ENCODE measurements at regions not wholly inside any gene's neighbourhood (a gene's known extent, or its start where the extent isn't known, plus 50 kb on each side); places are given as distances from the start of the nearest gene placed in this dataset.
"Not testable (repeated sequence)": the region's sequence is repeated elsewhere in the genome, so short reads cannot be mapped to it uniquely, and the experiment has no call there.

DNA sequence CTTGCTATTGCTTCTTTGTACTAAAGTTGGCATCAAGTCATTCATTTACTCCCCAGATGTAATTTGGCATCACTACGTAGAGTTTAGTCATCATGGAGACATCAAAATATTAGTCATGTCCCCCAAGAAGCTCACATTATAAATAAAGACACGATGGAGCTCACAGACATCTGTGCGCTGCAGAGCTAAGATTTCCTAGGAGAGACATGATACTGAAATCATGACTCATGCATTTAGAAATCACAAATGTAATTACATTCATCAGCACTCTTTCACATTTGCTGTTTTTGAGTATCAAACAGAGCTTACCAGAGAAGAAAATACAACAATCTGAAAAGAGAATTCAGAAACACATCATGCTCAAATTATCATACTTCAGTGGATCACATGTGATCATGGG is 169.8 kb downstream of the LRIG3 start:
- ATAC-seq (replicated peaks in 1 of 4): no peak
- DNase-seq: no peak
- Mint-ChIP-seq H3K4me3 (no peak overlapping the region), H3K36me3 (no peaks in the 10 kb centered on the region), H3K27ac (no peak overlapping the region), H3K9me3 (peaks cover 6 to 17% (median 13%) of the 10 kb centered on the region in 3 donors), H3K27me3 (no peaks in the 10 kb centered on the region), H3K4me1 (no peaks in the 10 kb centered on the region)
- Histone ChIP-seq H3K9me3 (no peaks in the 10 kb centered on the region), H3K27me3 (replicated peaks in 1 of 2; ENCODE audit: control insufficient read depth in 2 of 2, extremely low read depth in 1 of 2, insufficient read depth in 2 of 2, low read length in 1 of 2) (no peaks in the 10 kb centered on the region), H3K27ac (ENCODE audit: low read length) (no peak overlapping the region), H3K4me3 (ENCODE audit: control insufficient read depth in 1 of 2, extremely low read depth in 1 of 2, low read length in 1 of 2) (no peak overlapping the region), H3K36me3 (ENCODE audit: control insufficient read depth in 2 of 2, extremely low read depth in 1 of 2, insufficient read depth in 1 of 2, low read length in 1 of 2) (no peaks in the 10 kb centered on the region), H3K4me1 (ENCODE audit: control insufficient read depth in 1 of 2, extremely low read depth in 1 of 2, insufficient read depth in 2 of 2, low read length in 2 of 2) (no peaks in the 10 kb centered on the region)
- 100% methylated on average over 1 of the region's 3 CpGs for WGBS (ENCODE audit: insufficient coverage)
- POLR2A ChIA-PET: no interaction called here
- CTCF ChIA-PET: no interaction called here

DNA sequence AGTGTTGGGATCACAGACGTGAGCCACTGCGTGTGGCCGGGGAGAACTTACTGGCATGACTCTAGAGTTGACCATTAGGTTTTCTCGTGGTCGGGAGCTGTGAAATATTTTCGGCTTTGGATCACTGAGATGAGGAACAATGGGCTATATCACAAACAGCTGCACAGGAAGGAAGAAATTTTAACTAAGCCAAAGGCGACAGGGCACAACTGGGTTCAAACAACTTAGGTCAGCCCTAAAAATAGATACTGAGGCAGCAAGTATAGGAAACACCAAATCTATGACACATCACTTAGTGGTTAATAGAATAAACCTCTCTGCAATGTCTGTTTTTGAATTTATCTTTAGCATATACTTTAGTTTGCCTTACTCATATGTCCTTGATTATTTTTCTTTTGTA is 162.9 kb downstream of the LRIG3 start:
- POLR2A ChIA-PET: no interaction called here
- DNase-seq (no peak), ATAC-seq (replicated peaks in 1 of 4) (no peak)
- H3K36me3 ChIP-seq (ENCODE audit: control insufficient read depth in 2 of 2, extremely low read depth in 1 of 2, insufficient read depth in 1 of 2, low read length in 1 of 2): no peaks in the 10 kb centered on the region
- Mint-ChIP-seq H3K4me1 (no peaks in the 10 kb centered on the region), H3K4me3 (no peak overlapping the region), H3K9me3 (peaks cover 4 to 11% (median 7%) of the 10 kb centered on the region in 3 donors), H3K36me3 (no peaks in the 10 kb centered on the region), H3K27me3 (no peaks in the 10 kb centered on the region), H3K27ac (no peak overlapping the region)
- no peaks in the 10 kb centered on the region for H3K9me3 ChIP-seq
- CTCF ChIA-PET: no interaction called here
- WGBS (ENCODE audit: insufficient coverage): 51% methylated on average over 6 of the region's 7 CpGs
- no peaks in the 10 kb centered on the region for H3K27me3 ChIP-seq (replicated peaks in 1 of 2; ENCODE audit: control insufficient read depth in 2 of 2, extremely low read depth in 1 of 2, insufficient read depth in 2 of 2, low read length in 1 of 2)
- H3K4me3 ChIP-seq (ENCODE audit: control insufficient read depth in 1 of 2, extremely low read depth in 1 of 2, low read length in 1 of 2): no peak overlapping the region
- H3K4me1 ChIP-seq (ENCODE audit: control insufficient read depth in 1 of 2, extremely low read depth in 1 of 2, insufficient read depth in 2 of 2, low read length in 2 of 2): no peaks in the 10 kb centered on the region
- H3K27ac ChIP-seq (ENCODE audit: low read length): no peak overlapping the region

DNA sequence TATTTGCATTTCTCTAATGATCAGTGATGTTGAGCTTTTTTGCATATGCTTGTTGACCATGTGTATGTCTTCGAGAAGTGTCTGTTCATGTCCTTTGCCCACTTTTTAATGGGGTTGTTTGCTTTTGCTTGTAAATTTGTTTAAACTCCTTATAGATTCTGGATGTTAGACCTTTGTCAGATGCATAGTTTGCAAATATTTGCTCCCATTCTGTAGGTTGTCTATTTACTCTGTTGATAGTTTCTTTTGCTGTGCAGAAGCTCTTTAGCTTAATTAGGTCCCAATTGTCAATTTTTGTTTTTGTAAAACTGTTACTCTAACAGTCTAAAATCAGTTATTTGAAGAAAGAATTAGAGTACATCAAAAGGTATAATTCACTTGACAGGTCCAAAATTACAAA is 160.6 kb downstream of the LRIG3 start:
- H3K36me3 ChIP-seq (ENCODE audit: control insufficient read depth in 2 of 2, extremely low read depth in 1 of 2, insufficient read depth in 1 of 2, low read length in 1 of 2); H3K27me3 Mint-ChIP-seq; H3K9me3 ChIP-seq; H3K27me3 ChIP-seq (replicated peaks in 1 of 2; ENCODE audit: control insufficient read depth in 2 of 2, extremely low read depth in 1 of 2, insufficient read depth in 2 of 2, low read length in 1 of 2); DNase-seq; POLR2A ChIA-PET; H3K4me1 Mint-ChIP-seq; CTCF ChIA-PET; H3K4me1 ChIP-seq (ENCODE audit: control insufficient read depth in 1 of 2, extremely low read depth in 1 of 2, insufficient read depth in 2 of 2, low read length in 2 of 2); H3K27ac ChIP-seq (ENCODE audit: low read length); H3K27ac Mint-ChIP-seq; H3K36me3 Mint-ChIP-seq; H3K4me3 Mint-ChIP-seq; H3K9me3 Mint-ChIP-seq; H3K4me3 ChIP-seq (ENCODE audit: control insufficient read depth in 1 of 2, extremely low read depth in 1 of 2, low read length in 1 of 2); ATAC-seq (replicated peaks in 1 of 4): not testable (repeated sequence)
- no CpG with 5 or more reads among the region's 1 CpG for WGBS (ENCODE audit: insufficient coverage)

DNA sequence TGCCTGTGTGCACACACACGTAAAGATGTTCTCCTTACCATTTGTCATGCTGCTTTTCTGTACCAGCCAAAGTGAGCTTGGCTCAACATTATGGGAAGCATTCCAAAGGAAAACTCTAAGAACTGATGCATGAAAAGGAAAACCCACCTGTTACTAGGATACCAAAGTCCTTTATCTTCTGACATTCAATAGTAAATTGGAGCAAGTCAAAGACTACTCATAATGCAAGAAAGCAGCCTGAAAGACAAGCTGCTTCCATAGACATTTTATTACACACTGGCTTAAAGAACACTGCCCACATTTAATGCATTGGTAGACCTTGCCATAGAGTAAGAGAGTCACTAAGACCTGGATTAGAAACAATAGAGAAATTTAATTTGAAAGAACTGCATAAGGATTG is 159.0 kb downstream of the LRIG3 start:
- Mint-ChIP-seq H3K27ac (no peak overlapping the region), H3K4me3 (no peak overlapping the region), H3K36me3 (no peaks in the 10 kb centered on the region), H3K9me3 (peaks cover 4 to 11% (median 9%) of the 10 kb centered on the region in 3 donors), H3K27me3 (no peaks in the 10 kb centered on the region), H3K4me1 (no peaks in the 10 kb centered on the region)
- Histone ChIP-seq H3K27ac (ENCODE audit: low read length) (no peak overlapping the region), H3K27me3 (replicated peaks in 1 of 2; ENCODE audit: control insufficient read depth in 2 of 2, extremely low read depth in 1 of 2, insufficient read depth in 2 of 2, low read length in 1 of 2) (no peaks in the 10 kb centered on the region), H3K4me3 (ENCODE audit: control insufficient read depth in 1 of 2, extremely low read depth in 1 of 2, low read length in 1 of 2) (no peak overlapping the region), H3K4me1 (ENCODE audit: control insufficient read depth in 1 of 2, extremely low read depth in 1 of 2, insufficient read depth in 2 of 2, low read length in 2 of 2) (no peaks in the 10 kb centered on the region), H3K36me3 (ENCODE audit: control insufficient read depth in 2 of 2, extremely low read depth in 1 of 2, insufficient read depth in 1 of 2, low read length in 1 of 2) (no peaks in the 10 kb centered on the region), H3K9me3 (no peaks in the 10 kb centered on the region)
- ChIA-PET CTCF (no interaction called here), POLR2A (no interaction called here)
- no CpG with 5 or more reads among the region's 1 CpG for WGBS (ENCODE audit: insufficient coverage)
- no peak for DNase-seq
- ATAC-seq (replicated peaks in 1 of 4): no peak

DNA sequence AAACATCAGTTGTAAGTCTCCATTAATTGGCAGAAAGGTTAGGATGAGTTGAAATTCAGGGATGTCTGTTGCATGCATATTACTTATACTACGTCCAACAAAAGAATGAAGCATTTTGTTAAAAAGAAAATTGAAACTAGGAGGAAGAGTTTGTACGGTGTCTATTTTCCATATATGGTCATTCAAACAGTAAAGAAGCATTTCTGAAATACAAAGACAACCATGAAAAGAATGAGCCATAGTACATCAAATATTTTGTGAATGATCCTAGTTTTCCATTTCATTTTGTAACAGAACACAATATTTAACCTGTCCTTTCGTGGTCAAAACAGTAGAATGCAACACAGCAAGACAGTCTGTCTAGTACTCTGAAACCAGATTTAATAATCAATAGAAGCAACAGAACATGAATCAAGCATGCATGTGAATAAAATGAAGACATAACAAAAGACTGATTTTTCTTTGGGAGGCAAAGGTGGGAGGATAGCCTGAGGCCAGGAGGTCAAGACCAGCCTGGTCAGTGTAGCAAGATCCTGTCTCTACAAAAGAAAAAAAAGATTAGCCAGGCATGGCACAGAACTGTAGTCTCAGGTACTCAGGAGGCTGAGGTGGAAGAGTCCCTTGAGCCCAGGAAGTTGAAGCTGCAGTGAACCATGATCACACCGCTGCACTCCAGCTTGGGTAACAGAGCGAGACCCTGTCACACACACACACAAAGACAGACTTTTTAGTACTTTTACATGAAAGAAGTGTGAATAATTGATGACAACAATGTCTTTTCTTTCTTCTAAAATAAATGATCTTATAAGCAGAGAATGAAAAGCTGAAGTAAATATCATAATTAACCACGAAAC is 156.0 kb downstream of the LRIG3 start:
- Mint-ChIP-seq H3K36me3 (no peaks in the 10 kb centered on the region), H3K9me3 (peaks cover 6 to 22% (median 10%) of the 10 kb centered on the region in 3 donors), H3K4me3 (no peak overlapping the region), H3K4me1 (no peaks in the 10 kb centered on the region), H3K27me3 (no peaks in the 10 kb centered on the region), H3K27ac (no peak overlapping the region)
- WGBS (ENCODE audit: insufficient coverage): no CpG with 5 or more reads among the region's 6 CpGs
- H3K4me1 ChIP-seq (ENCODE audit: control insufficient read depth in 1 of 2, extremely low read depth in 1 of 2, insufficient read depth in 2 of 2, low read length in 2 of 2): no peaks in the 10 kb centered on the region
- no peak for DNase-seq
- H3K27ac ChIP-seq (ENCODE audit: low read length): no peak overlapping the region
- no peaks in the 10 kb centered on the region for H3K36me3 ChIP-seq (ENCODE audit: control insufficient read depth in 2 of 2, extremely low read depth in 1 of 2, insufficient read depth in 1 of 2, low read length in 1 of 2)
- ChIA-PET CTCF (no interaction called here), POLR2A (no interaction called here)
- no peaks in the 10 kb centered on the region for H3K9me3 ChIP-seq
- no peaks in the 10 kb centered on the region for H3K27me3 ChIP-seq (replicated peaks in 1 of 2; ENCODE audit: control insufficient read depth in 2 of 2, extremely low read depth in 1 of 2, insufficient read depth in 2 of 2, low read length in 1 of 2)
- no peak for ATAC-seq (replicated peaks in 1 of 4)
- no peak overlapping the region for H3K4me3 ChIP-seq (ENCODE audit: control insufficient read depth in 1 of 2, extremely low read depth in 1 of 2, low read length in 1 of 2)

DNA sequence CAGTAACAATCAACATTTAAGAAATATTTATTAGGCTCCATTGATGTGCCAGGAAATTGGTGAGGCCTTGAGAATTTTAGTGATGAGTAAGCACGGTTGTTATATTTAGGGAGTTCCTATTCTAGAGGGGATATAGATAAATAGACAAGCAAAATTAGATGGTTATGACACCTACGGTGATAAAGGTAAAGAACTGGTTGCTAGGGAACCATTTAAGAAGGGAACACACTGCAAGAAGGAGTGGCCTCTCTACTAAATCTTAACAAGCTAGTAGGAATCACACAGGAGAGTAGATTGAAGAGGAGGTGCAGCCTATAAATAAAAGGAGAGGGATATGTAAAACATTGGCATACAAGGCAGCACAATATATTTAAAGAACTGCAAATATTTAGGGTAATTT is 155.2 kb downstream of the LRIG3 start:
- Histone ChIP-seq H3K4me3 (ENCODE audit: control insufficient read depth in 1 of 2, extremely low read depth in 1 of 2, low read length in 1 of 2) (no peak overlapping the region), H3K9me3 (no peaks in the 10 kb centered on the region), H3K27ac (ENCODE audit: low read length) (no peak overlapping the region), H3K36me3 (ENCODE audit: control insufficient read depth in 2 of 2, extremely low read depth in 1 of 2, insufficient read depth in 1 of 2, low read length in 1 of 2) (no peaks in the 10 kb centered on the region), H3K27me3 (replicated peaks in 1 of 2; ENCODE audit: control insufficient read depth in 2 of 2, extremely low read depth in 1 of 2, insufficient read depth in 2 of 2, low read length in 1 of 2) (no peaks in the 10 kb centered on the region), H3K4me1 (ENCODE audit: control insufficient read depth in 1 of 2, extremely low read depth in 1 of 2, insufficient read depth in 2 of 2, low read length in 2 of 2) (no peaks in the 10 kb centered on the region)
- WGBS (ENCODE audit: insufficient coverage): 66% methylated on average over 2 of the region's 2 CpGs
- DNase-seq (no peak), ATAC-seq (replicated peaks in 1 of 4) (no peak)
- H3K36me3 Mint-ChIP-seq: no peaks in the 10 kb centered on the region
- H3K4me1 Mint-ChIP-seq: no peaks in the 10 kb centered on the region
- no peak overlapping the region for H3K4me3 Mint-ChIP-seq
- H3K27me3 Mint-ChIP-seq: no peaks in the 10 kb centered on the region
- no peak overlapping the region for H3K27ac Mint-ChIP-seq
- H3K9me3 Mint-ChIP-seq: peaks cover 6 to 19% (median 10%) of the 10 kb centered on the region in 3 donors
- ChIA-PET POLR2A (no interaction called here), CTCF (no interaction called here)
